GM18867 (cell line): ENCODE measurements at regions not wholly inside any gene's neighbourhood (a gene's known extent, or its start where the extent isn't known, plus 50 kb on each side); places are given as distances from the start of the nearest gene placed in this dataset.

ENCODE experiments used
- ATAC-seq: cut with Tn5 transposase; IDR thresholded peaks from one replicate; pipeline ENCODE4 v1.9.1; 2021; ENCODE audit warnings: mild to moderate bottlenecking, moderate library complexity; ENCODE audit not compliant: unreplicated experiment

DNA sequence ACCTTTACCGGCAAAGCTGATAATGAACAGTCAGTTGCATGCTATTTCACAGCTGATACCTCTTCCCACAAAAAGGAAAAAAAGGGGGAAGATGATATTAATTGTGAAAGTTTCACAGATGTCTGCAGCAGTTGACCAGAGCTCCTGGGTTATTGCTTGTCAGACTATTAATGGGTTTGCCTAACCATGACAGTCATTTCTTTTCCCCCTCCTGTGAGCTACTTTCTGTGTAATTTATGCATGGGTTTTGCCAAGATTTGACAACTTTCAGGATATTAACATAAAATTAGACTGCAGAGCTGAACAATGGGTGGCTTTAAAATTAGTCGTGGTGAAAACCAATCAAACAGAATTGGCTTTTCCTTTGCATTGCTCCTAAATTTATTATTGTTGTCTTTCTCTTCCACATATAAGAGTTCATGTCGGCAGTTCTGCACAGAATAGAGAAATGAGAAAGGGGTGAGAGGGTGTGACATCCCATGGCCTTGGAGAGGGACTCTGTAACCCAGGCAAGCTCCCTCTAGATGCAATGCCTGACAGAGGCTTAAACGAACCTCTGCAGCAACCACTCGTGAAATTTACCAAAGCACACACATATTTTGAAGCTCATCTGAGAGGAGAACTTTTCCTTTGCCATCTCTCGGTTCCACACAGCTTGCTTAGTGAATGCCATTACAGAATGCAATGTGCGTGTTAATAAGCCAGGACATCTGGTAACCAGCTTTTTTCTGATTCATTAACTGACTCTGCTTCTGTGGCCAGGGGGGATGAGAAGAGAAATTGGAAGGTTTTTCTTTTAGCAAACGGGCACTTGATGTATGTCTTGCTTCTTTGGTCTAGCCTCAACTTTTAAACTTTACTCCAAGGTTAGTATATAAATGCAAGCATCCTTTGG is 82.2 kb upstream of the ITGA4 start:
- ATAC-seq = peak; percentile 76

- no peak for ATAC-seq
These were observed 80.7 kb upstream of the ITGA4 start for GRCh38 chr2:181376442-181376841.

DNA sequence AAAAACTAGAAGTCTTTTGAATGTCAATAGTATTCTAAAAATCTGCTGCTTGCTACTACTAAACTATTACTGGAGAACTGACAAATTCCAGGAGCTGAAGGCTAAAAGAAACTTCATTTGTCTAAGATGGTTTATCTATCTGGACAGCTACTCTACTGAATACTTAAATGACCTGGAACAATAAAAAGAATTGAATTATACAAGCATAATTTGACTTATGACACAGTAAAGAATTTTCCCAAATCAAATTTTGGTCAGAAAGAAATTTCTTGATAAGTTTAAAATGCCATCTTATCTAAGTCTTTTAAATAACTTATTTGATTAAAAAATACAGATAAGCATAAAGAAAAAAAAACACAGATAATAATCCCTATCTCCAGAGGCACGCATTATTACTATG is 80.2 kb upstream of the ITGA4 start:
- ATAC-seq = no peak

DNA sequence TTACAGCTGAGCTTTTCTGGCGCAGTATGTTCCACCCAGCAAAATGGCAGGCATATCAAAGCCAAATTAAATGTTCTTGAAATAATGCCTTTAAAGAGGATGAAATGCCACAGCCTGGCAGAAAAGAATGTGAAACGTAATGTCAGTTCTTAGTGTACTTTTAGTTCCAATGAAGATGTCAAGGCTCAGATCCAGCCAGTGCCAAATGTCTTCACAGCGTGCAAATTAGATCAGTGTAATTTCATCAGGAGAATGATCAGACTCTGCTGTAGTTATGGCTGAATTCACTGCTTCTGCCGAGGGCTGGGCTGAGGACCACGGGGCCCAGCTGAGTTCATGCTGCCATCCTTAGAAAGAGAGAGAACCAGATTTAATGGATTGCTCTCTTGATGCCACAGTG is 78.7 kb upstream of the ITGA4 start:
- ATAC-seq = no peak

DNA sequence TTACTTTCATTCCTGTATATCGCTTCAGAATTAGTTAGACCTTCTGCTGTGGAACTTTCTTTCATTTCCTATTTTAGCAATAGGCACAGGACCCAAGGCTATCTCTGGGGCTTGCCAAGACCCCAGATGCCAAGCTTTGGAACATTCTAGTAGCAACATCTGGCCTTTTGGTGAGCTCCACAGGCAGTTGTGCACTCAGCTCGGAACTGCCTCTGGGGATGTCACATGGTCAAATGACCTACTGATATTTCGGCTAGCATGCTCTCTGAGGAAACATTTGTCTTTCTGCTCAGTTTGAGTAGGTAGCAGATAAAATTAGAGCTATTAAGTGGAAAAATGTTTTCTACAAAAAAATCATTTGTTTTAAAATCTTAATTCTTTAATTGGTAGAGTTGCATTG is 76.6 kb upstream of the ITGA4 start:
- no peak for ATAC-seq

GRCh38 chr2:181384923-181385322 is 72.3 kb upstream of the ITGA4 start:
- ATAC-seq = no peak

DNA sequence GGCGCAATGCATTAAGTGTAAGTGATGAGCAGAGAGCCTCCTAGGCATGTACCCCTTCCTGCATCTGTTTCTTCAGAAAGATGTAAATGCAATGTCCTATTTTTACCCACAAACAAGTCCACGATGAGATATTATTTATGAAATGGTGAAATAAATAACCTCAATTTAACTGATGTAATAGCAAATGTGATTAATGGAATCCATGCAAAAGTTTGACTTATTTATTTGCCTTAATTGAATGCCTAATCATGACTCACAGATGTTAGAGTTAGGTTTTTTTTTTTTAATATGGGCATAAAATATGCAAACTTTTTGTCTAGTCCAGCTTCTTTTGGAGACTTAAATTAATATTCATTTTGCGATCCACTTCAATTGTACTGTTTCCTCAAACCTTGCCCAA is 67.7 kb upstream of the ITGA4 start:
- ATAC-seq = no peak

DNA sequence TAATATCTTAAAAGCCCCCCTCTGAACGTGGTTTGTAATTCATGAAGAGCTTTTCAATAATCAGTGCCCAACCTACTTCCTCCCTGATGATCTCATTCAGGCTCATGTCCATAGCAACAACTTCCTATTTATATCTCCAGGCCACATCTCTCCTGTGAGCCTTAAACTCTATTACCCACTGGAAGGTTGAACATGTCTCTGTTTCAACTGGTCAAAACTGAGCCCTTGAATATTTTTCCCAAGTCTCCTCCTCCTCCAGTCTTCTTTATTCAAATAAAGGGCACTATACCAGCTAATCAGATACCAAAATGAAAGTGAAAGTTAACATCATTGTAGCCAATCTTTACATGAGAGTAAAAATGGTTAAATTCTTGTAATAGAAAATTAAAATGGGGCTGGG is 63.7 kb upstream of the ITGA4 start:
- peak; percentile 65 for ATAC-seq

DNA sequence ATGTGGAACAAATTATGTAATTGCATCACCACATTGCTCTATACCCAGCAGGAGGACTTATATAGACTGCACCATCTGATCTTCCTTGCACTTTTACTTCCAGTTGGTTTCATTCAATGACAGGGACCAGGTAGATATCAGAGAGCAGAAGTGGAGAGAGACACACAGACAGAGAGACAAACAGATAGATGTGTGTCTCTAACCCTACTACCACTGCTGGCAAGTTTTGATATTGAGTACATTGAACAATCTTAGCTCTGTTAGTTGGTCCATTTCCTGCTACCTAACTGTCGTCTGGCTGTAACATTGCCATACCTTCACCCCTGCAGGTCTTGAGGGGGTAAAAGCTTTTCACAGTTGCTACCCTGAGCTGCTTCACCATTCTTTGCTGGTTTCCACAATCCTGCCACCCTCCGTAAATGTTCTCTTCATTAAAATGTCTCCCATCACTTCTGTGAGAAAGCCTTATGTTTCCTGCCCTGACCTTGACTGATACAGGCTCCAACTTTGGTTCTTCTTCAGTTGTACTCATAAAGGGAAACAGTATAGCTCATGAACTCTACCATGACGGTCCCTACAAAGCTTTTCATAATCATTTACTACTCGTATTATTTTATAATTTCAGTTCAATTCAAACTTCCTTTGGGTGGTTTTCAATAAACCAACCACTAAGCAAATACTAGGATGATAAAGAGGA is 62.3 kb upstream of the ITGA4 start:
- no peak for ATAC-seq

- ATAC-seq = no peak
These were observed 61.3 kb upstream of the ITGA4 start for GRCh38 chr2:181395851-181396250.

GRCh38 chr2:181396256-181397123 is 60.7 kb upstream of the ITGA4 start:
- ATAC-seq = no peak

DNA sequence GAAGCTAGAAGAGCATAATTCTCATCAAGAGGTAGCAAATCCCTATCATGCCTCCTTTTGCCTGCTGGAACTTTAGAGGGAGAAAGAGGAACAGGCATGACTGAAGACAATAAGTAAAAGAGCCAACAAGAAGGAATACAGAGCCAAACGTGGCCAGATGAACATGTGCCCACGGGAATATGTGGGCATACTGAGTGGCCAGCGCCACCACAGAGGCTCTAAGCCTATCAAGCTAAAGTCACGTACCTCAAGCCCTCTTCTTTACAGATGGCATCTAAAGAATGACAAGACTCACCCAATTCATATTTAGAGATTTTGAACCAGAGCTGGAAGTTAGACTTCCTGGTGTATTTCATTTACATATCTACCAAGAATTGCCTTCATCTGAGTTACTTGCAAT is 59.9 kb upstream of the ITGA4 start:
- ATAC-seq = no peak

- ATAC-seq = no peak
These were observed 59.2 kb upstream of the ITGA4 start for GRCh38 chr2:181398000-181398399.

DNA sequence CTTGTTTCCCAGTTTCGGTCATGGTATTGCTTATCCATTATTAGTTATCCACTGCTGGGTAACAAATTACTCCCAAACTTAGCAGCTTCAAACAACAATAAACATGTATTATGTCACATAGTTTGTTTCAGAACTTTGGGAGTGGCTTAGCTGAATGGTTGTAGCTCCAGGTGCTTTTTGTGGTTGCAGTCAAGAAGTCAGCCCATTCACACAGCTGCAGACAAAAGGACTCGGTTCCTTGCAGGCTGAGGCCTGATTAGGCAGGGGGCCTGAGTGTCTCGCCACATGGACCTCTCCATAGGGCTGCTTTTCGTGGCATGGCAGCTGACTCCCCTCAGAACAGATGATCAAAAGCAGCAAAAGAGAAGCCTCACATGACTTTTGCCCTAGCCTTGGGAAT is 58.2 kb upstream of the ITGA4 start:
- ATAC-seq = no peak

- ATAC-seq = peak; percentile 65
These were observed 52.7 kb upstream of the ITGA4 start for GRCh38 chr2:181404472-181404871.

GRCh38 chr2:181407171-181407570 is 50.0 kb upstream of the ITGA4 start:
- no peak for ATAC-seq
